Thyroid gland (tissue), 4 donors: ENCODE measurements at regions not wholly inside any gene's neighbourhood (a gene's known extent, or its start where the extent isn't known, plus 50 kb on each side); places are given as distances from the start of the nearest gene placed in this dataset.

Source experiments
- POLR2A ChIP-seq, 2 donors: fragments of 450-650 bp; IDR thresholded peaks; one replicate each; pipeline ENCODE4 v1.6.1; 2017; ENCODE audit warnings: antibody characterized with exemption in 2 of 2, mild to moderate bottlenecking in 2 of 2, moderate library complexity in 1 of 2
- TF ChIP-seq, protein P1 (sequence below), 6 experiments: fragments of 200-600 bp in 3 of 6; fragments of 450-650 bp in 3 of 6; sonication (generic) in 3 of 6; IDR thresholded peaks; one replicate each; pipeline ENCODE4 v1.5.1; 2016 to 2019; ENCODE audit warnings: antibody characterized with exemption in 6 of 6, mild to moderate bottlenecking in 2 of 6, inconsistent platforms in 1 of 6, moderate library complexity in 1 of 6

DNA sequence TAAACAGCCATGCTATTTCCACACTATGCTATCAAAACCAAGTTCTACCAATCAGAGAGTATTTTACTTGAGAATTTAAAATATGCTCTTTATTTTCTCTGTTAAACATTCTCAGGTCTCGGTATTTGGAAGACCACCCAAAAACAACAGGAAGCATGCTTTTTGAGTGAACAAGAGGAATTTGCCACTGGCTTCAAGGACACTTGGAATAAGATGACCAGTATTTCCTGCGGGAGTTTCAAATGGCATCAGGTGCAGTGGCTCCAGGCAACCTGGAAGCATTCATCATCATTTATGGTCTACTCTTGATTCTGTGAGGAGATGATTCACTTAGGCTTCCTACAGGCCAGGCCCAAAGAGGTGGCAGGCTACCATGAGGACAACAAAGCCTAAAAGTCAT, 305.7 kb upstream of the ATP11B start:
- TF ChIP-seq, protein P1, sequence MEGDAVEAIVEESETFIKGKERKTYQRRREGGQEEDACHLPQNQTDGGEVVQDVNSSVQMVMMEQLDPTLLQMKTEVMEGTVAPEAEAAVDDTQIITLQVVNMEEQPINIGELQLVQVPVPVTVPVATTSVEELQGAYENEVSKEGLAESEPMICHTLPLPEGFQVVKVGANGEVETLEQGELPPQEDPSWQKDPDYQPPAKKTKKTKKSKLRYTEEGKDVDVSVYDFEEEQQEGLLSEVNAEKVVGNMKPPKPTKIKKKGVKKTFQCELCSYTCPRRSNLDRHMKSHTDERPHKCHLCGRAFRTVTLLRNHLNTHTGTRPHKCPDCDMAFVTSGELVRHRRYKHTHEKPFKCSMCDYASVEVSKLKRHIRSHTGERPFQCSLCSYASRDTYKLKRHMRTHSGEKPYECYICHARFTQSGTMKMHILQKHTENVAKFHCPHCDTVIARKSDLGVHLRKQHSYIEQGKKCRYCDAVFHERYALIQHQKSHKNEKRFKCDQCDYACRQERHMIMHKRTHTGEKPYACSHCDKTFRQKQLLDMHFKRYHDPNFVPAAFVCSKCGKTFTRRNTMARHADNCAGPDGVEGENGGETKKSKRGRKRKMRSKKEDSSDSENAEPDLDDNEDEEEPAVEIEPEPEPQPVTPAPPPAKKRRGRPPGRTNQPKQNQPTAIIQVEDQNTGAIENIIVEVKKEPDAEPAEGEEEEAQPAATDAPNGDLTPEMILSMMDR (IDR thresholded peaks at IDR 0.05) = no peak
- no peak for TF ChIP-seq POLR2A (IDR thresholded peaks at IDR 0.05)
